H1 (cell line): ENCODE measurements at regions not wholly inside any gene's neighbourhood (a gene's known extent, or its start where the extent isn't known, plus 50 kb on each side); places are given as distances from the start of the nearest gene placed in this dataset.

Source experiments
- CTCF ChIA-PET: fragments of 300-600 bp; sonication (Branson Sonifier 250); formaldehyde crosslinking; loops from one replicate; lab custom pipeline; 2021; ENCODE audit not compliant: partially characterized antibody; lab: Charles Lee
- POLR2A ChIA-PET: fragments of 300-600 bp; sonication (Branson Sonifier 250); formaldehyde crosslinking; loops from one replicate; lab custom pipeline; 2021; ENCODE audit warnings: inconsistent platforms; ENCODE audit not compliant: partially characterized antibody; lab: Charles Lee
- DNase-seq, 2 experiments: peaks; one replicate each; pipeline versions ENCODE4 v3.0.0 to v3.0.0-alpha.2; 2010 to 2022; ENCODE audit warnings: low spot score in 2 of 2, low read depth in 1 of 2, mixed read lengths in 1 of 2
- FAIRE-seq: peaks from 2 replicates; lab custom pipeline; 2011; peaks lifted over from hg19 to GRCh38; lab: Jason Lieb, UNC
- H2AFZ ChIP-seq: 2 replicates; pipeline ENCODE4 v1.8.1; 2012; ENCODE audit warnings: low read length, inconsistent platforms
- H2AK5ac ChIP-seq: 2 replicates; pipeline ENCODE4 v1.6.1; 2013; ENCODE audit warnings: low read depth, low read length
- H2BK120ac ChIP-seq: replicated peaks from 2 replicates; pipeline ENCODE3; 2013; ENCODE audit warnings: low read depth, low read length, inconsistent platforms
- H2BK12ac ChIP-seq: 2 replicates; pipeline ENCODE4 v1.6.1; 2013; ENCODE audit warnings: low read depth, low read length
- H2BK15ac ChIP-seq: 2 replicates; pipeline ENCODE4 v1.6.1; 2013; ENCODE audit warnings: low read length
- H2BK20ac ChIP-seq: 2 replicates; pipeline ENCODE4 v1.6.1; 2013; ENCODE audit warnings: low read length
- H2BK5ac ChIP-seq: 2 replicates; pipeline ENCODE4 v1.6.1; 2013; ENCODE audit warnings: low read depth, low read length
- H3K14ac ChIP-seq: 2 replicates; pipeline ENCODE4 v1.6.1; 2013; ENCODE audit warnings: inconsistent platforms; ENCODE audit not compliant: insufficient read length
- H3K18ac ChIP-seq: 2 replicates; pipeline ENCODE4 v1.6.1; 2013; ENCODE audit warnings: low read length; ENCODE audit errors: extremely low read depth
- H3K23ac ChIP-seq: 2 replicates; pipeline ENCODE4 v1.6.1; 2013; ENCODE audit warnings: inconsistent platforms; ENCODE audit not compliant: insufficient read length
- H3K23me2 ChIP-seq: 2 replicates; pipeline ENCODE4 v1.6.1; 2013; ENCODE audit warnings: low read depth, low read length
- H3K27ac ChIP-seq: 2 replicates; pipeline ENCODE4 v1.6.1; 2011; ENCODE audit warnings: low read depth, low read length, inconsistent platforms
- H3K27me3 ChIP-seq, 4 experiments: replicated peaks in 1 of 4; 1 replicate in 1 of 4; 2 replicates in 3 of 4; pipeline versions ENCODE4 v1.6.1 to v1.8.1; 2011 to 2013; ENCODE audit warnings: low read length in 3 of 4, mild to moderate bottlenecking in 3 of 4, inconsistent platforms in 2 of 4, mixed read lengths in 2 of 4, moderate library complexity in 1 of 4; ENCODE audit not compliant: control insufficient read depth in 3 of 4, insufficient read depth in 3 of 4; ENCODE audit errors: extremely low read depth in 1 of 4
- H3K36me3 ChIP-seq, 4 experiments: 2 replicates each; pipeline versions ENCODE4 v1.6.1 to v1.8.1; 2011 to 2013; ENCODE audit warnings: mild to moderate bottlenecking in 4 of 4, low read length in 3 of 4, moderate library complexity in 2 of 4, control low read depth in 1 of 4, inconsistent platforms in 1 of 4; ENCODE audit not compliant: insufficient read depth in 4 of 4, control insufficient read depth in 2 of 4
- H3K4ac ChIP-seq: replicated peaks from 2 replicates; pipeline ENCODE3; 2013; ENCODE audit warnings: low read length, low read depth, mixed read lengths, inconsistent platforms; ENCODE audit not compliant: insufficient read length
- H3K4me1 ChIP-seq, 4 experiments: replicated peaks in 1 of 4; 1 replicate in 1 of 4; 2 replicates in 3 of 4; pipeline versions ENCODE4 v1.6.1 to v1.8.1; 2011 to 2013; ENCODE audit warnings: low read length in 3 of 4, inconsistent platforms in 2 of 4, mixed read lengths in 1 of 4; ENCODE audit not compliant: insufficient read depth in 4 of 4, control insufficient read depth in 3 of 4
- H3K4me2 ChIP-seq, 2 experiments: 2 replicates each; pipeline versions ENCODE4 v1.6.1 to v1.8.1; 2011 to 2013; ENCODE audit warnings: low read depth in 2 of 2, low read length in 2 of 2, control low read depth in 1 of 2, inconsistent platforms in 1 of 2, mild to moderate bottlenecking in 1 of 2; ENCODE audit not compliant: insufficient read depth in 1 of 2
- H3K4me3 ChIP-seq, 4 experiments: fragments of 200-600, 300-600 bp in 1 of 4; sonication (generic), shearing (Covaris generic), sonication (Bioruptor Twin) in 1 of 4; 2 replicates each; pipeline versions ENCODE4 v1.5.1 to v1.8.1; 2011 to 2016; ENCODE audit warnings: low read length in 4 of 4, low read depth in 3 of 4, control low read depth in 2 of 4, inconsistent platforms in 2 of 4, mild to moderate bottlenecking in 2 of 4, mixed read lengths in 1 of 4, moderate library complexity in 1 of 4; ENCODE audit not compliant: insufficient read depth in 2 of 4; ENCODE audit errors: extremely low read depth in 1 of 4
- H3K56ac ChIP-seq: replicated peaks from 2 replicates; pipeline ENCODE3; 2013; ENCODE audit warnings: low read depth, mild to moderate bottlenecking, mixed read lengths, low read length, inconsistent platforms; ENCODE audit not compliant: insufficient read length
- H3K79me1 ChIP-seq: 2 replicates; pipeline ENCODE4 v1.6.1; 2013; ENCODE audit warnings: low read depth, low read length, control low read depth
- H3K79me2 ChIP-seq, 2 experiments: 2 replicates each; pipeline versions ENCODE4 v1.6.1 to v1.8.1; 2012 to 2013; ENCODE audit warnings: low read length in 2 of 2, mild to moderate bottlenecking in 2 of 2, inconsistent platforms in 1 of 2; ENCODE audit not compliant: insufficient read depth in 2 of 2, control insufficient read depth in 1 of 2
- H3K9ac ChIP-seq, 4 experiments: replicated peaks in 1 of 4; 1 replicate in 1 of 4; 2 replicates in 3 of 4; pipeline versions ENCODE4 v1.6.1 to v1.8.1; 2011 to 2013; ENCODE audit warnings: low read depth in 3 of 4, low read length in 3 of 4, control low read depth in 2 of 4, mild to moderate bottlenecking in 2 of 4, moderate library complexity in 2 of 4, inconsistent platforms in 1 of 4; ENCODE audit errors: extremely low read depth in 1 of 4
- H3K9me3 ChIP-seq, 2 experiments: 2 replicates each; pipeline versions ENCODE4 v1.6.1 to v1.8.1; 2012 to 2013; ENCODE audit warnings: mild to moderate bottlenecking in 2 of 2, moderate library complexity in 2 of 2, control low read depth in 1 of 2, inconsistent platforms in 1 of 2, low read depth in 1 of 2, low read length in 1 of 2, mixed read lengths in 1 of 2; ENCODE audit not compliant: insufficient read depth in 2 of 2
- H4K20me1 ChIP-seq, 2 experiments: replicated peaks in 1 of 2; 2 replicates each; pipeline versions ENCODE3 to v1.8.1; 2011 to 2013; ENCODE audit warnings: inconsistent platforms in 2 of 2, low read length in 2 of 2, mild to moderate bottlenecking in 1 of 2; ENCODE audit not compliant: insufficient read depth in 2 of 2, control insufficient read depth in 1 of 2
- H4K5ac ChIP-seq: 2 replicates; pipeline ENCODE4 v1.6.1; 2013; ENCODE audit warnings: low read length, low read depth, mixed read lengths, inconsistent platforms; ENCODE audit not compliant: insufficient read length
- H4K8ac ChIP-seq: 2 replicates; pipeline ENCODE4 v1.8.0; 2013; ENCODE audit warnings: mild to moderate bottlenecking, moderate library complexity, low read length, inconsistent platforms; ENCODE audit not compliant: insufficient read depth; ENCODE audit errors: extremely low read depth
- H4K91ac ChIP-seq: replicated peaks from 2 replicates; pipeline ENCODE3; 2013; ENCODE audit warnings: low read length, mixed read lengths, inconsistent platforms; ENCODE audit not compliant: insufficient read length
- ASH2L ChIP-seq: fragments of 200-600, 300-600 bp; sonication (generic); IDR thresholded peaks from one replicate; pipeline ENCODE4 v1.7.1; 2017; ENCODE audit warnings: low read length
- CEBPB ChIP-seq: IDR thresholded peaks from 2 replicates; pipeline ENCODE4 v1.6.1; 2012; ENCODE audit warnings: low read depth, low read length
- HDAC6 ChIP-seq: IDR thresholded peaks from one replicate; pipeline ENCODE4 v1.7.1; 2012; ENCODE audit warnings: low read depth, mild to moderate bottlenecking, inconsistent platforms, low read length, moderate library complexity
- KDM1A ChIP-seq: fragments of 200-600, 300-600 bp; sonication (generic); IDR thresholded peaks from 2 replicates; pipeline ENCODE4 v1.7.1; 2016; ENCODE audit warnings: mild to moderate bottlenecking, low read length, borderline replicate concordance
- NRF1 ChIP-seq: IDR thresholded peaks from 2 replicates; pipeline ENCODE4 v1.6.1; 2011; ENCODE audit warnings: mild to moderate bottlenecking, low read depth, low read length, improper control_type of control experiment
- POLR2A ChIP-seq, 2 experiments: IDR thresholded peaks; 1 replicate in 1 of 2; 2 replicates in 1 of 2; pipeline ENCODE4 v1.6.1; 2011; ENCODE audit warnings: low read depth in 2 of 2, low read length in 2 of 2, mild to moderate bottlenecking in 2 of 2; ENCODE audit errors: control extremely low read depth in 1 of 2
- SIN3A ChIP-seq, 2 experiments: IDR thresholded peaks in 1 of 2; conservative IDR thresholded peaks in 1 of 2; 2 replicates each; pipeline ENCODE4 v1.6.1; 2011 to 2012; ENCODE audit warnings: low read length in 2 of 2, improper control_type of control experiment in 1 of 2, low read depth in 1 of 2, mild to moderate bottlenecking in 1 of 2
- SP1 ChIP-seq: IDR thresholded peaks from 2 replicates; pipeline ENCODE4 v1.6.1; 2011; ENCODE audit warnings: low read depth, low read length
- SP4 ChIP-seq: IDR thresholded peaks from 2 replicates; pipeline ENCODE4 v1.6.1; 2012; ENCODE audit warnings: low read length, inconsistent platforms
- TBP ChIP-seq: IDR thresholded peaks from 2 replicates; pipeline ENCODE4 v1.6.1; 2011; ENCODE audit warnings: low read depth, low read length, improper control_type of control experiment
- WGBS, 2 experiments: shearing (Covaris generic) in 1 of 2; methylation state at CpG; one replicate each; pipeline versions ENCODE4 v1.1.6 to v1.1.7; 2013 to 2015; ENCODE audit warnings: low lambda C conversion rate in 2 of 2, mixed read lengths in 2 of 2, inconsistent platforms in 1 of 2, low coverage in 1 of 2, missing lambda C conversion rate in 1 of 2; ENCODE audit not compliant: insufficient replicate concordance in 2 of 2, insufficient coverage in 1 of 2, insufficient read length in 1 of 2; ENCODE audit errors: extremely low coverage in 1 of 2, missing lambda C conversion rate in 1 of 2; 5-methylcytosine and 5-hydroxymethylcytosine counted together
- TF ChIP-seq, protein P1 (sequence below), 3 experiments: IDR thresholded peaks; 1 replicate in 2 of 3; 2 replicates in 1 of 3; pipeline versions ENCODE4 v1.5.1 to v1.6.1; 2011; ENCODE audit warnings: low read length in 3 of 3, mild to moderate bottlenecking in 3 of 3, inconsistent platforms in 2 of 3, low read depth in 1 of 3, moderate library complexity in 1 of 3; ENCODE audit not compliant: insufficient read depth in 1 of 3; ENCODE audit errors: control extremely low read depth in 1 of 3

DNA sequence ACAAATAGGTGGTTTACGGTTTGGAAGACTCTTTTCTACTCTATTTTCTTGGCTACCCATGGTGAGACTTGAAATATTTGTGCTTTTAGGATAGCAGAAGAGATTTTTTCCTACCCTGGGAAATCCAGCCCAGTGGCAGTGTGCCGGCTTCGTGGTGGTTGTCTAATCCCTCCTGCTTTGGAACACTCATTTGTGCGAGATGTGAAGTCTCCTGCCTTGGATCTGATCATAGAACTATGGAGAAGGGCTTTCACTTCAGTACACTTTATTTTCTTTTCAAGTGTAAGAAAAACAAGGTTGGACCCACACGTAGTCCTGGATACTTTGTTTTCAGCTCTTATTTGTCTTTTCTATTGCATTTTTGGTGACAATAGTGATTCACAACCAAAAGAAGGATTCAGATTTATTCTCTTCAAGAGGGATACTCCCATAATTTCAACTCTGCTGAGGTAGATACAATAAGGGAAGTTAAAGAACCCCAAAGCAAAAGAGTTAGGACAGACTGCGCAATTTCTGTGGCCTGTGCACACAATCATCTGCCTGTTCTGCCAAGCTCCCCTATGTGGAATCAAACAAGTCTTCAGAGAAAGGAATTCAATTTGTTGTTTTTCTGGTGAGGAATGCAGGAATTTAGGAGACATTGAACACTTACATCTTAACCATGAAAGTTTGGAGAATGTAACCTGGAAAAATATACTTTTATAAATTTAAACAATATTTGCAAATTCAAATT is 413.2 kb downstream of the GJA1 start:
- Histone ChIP-seq H3K36me3 (no peaks in the 10 kb centered on the region), H3K23ac (no peak overlapping the region), H3K14ac (no peak overlapping the region), H2BK5ac (no peak overlapping the region; the same call in 1 of the 2 replicates), H3K18ac (peak overlapping the region; percentile 25; the same call in 1 of the 2 replicates), H4K8ac (no peak overlapping the region), H2BK20ac (peak overlapping the region; percentile 29; the same call in 1 of the 2 replicates), H2AFZ (0 out of 2 replicates have a peak overlapping the region, but pooled peaks have one; percentile 2), H3K79me2 (no peaks in the 10 kb centered on the region), H3K4me3 (no peak overlapping the region), H3K23me2 (no peaks in the 10 kb centered on the region), H3K4ac (no peak overlapping the region), H3K27me3 (no peaks in the 10 kb centered on the region), H4K20me1 (no peaks in the 10 kb centered on the region), H3K9ac (no peak overlapping the region), H3K27ac (no peak overlapping the region), H2BK120ac (peak overlapping the region; percentile 70), H2BK15ac (no peak overlapping the region), H3K4me1 (peaks cover 0 to 14% (median 9%) of the 10 kb centered on the region in 4 experiments; a peak in 5 of 7 replicates), H4K91ac (no peak overlapping the region), H3K79me1 (no peaks in the 10 kb centered on the region), H3K56ac (no peak overlapping the region), H2BK12ac (no peak overlapping the region), H2AK5ac (no peak overlapping the region), H3K9me3 (no peaks in the 10 kb centered on the region), H3K4me2 (no peak overlapping the region), H4K5ac (peak overlapping the region; percentile 40)
- DNase-seq (no peak), FAIRE-seq (no peak)
- no peak for TF ChIP-seq KDM1A
- TF ChIP-seq NRF1 = no peak
- TF ChIP-seq ASH2L = no peak
- no peak for TF ChIP-seq SP4
- TF ChIP-seq, protein P1, sequence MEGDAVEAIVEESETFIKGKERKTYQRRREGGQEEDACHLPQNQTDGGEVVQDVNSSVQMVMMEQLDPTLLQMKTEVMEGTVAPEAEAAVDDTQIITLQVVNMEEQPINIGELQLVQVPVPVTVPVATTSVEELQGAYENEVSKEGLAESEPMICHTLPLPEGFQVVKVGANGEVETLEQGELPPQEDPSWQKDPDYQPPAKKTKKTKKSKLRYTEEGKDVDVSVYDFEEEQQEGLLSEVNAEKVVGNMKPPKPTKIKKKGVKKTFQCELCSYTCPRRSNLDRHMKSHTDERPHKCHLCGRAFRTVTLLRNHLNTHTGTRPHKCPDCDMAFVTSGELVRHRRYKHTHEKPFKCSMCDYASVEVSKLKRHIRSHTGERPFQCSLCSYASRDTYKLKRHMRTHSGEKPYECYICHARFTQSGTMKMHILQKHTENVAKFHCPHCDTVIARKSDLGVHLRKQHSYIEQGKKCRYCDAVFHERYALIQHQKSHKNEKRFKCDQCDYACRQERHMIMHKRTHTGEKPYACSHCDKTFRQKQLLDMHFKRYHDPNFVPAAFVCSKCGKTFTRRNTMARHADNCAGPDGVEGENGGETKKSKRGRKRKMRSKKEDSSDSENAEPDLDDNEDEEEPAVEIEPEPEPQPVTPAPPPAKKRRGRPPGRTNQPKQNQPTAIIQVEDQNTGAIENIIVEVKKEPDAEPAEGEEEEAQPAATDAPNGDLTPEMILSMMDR (IDR thresholded peaks at IDR 0.05; ENCODE audit: control extremely low read depth in 1 of 3, insufficient read depth in 1 of 3, low read depth in 1 of 3, low read length in 3 of 3) = no peak
- TF ChIP-seq CEBPB = no peak
- TF ChIP-seq TBP = no peak
- TF ChIP-seq SIN3A (conservative IDR thresholded peaks at IDR 0.05 in 1 of 2, IDR thresholded peaks at IDR 0.05 in 1 of 2; ENCODE audit: low read depth in 1 of 2, low read length in 2 of 2) = no peak
- TF ChIP-seq SP1 = no peak
- no peak for TF ChIP-seq POLR2A (IDR thresholded peaks at IDR 0.05; ENCODE audit: control extremely low read depth in 1 of 2, low read depth in 2 of 2, low read length in 2 of 2)
- no peak for TF ChIP-seq HDAC6
- ChIA-PET CTCF (interaction anchor here (0.6 to 4.2 kb wide), 39 partner anchors 8 to 564 kb away, joined by 3 to 31 read pairs (median 3); no protein-coding TSS in a partner anchor), POLR2A (interaction anchor here (0.9 to 3.6 kb wide), 2 partner anchors 9 to 409 kb away, joined by 3 to 13 read pairs; no protein-coding TSS in a partner anchor)
- WGBS, 2 experiments = 76% methylated on average over 6 of the region's 6 CpGs; no CpG with 5 or more reads in 1 of the 2 experiments
